Astrocyte (in vitro differentiated cells and primary cell): ENCODE measurements at regions not wholly inside any gene's neighbourhood (a gene's known extent, or its start where the extent isn't known, plus 50 kb on each side); places are given as distances from the start of the nearest gene placed in this dataset.
"Not testable (repeated sequence)": the region's sequence is repeated elsewhere in the genome, so short reads cannot be mapped to it uniquely, and the experiment has no call there.

Experiments
- CTCF ChIP-seq: IDR thresholded peaks from 2 replicates; pipeline ENCODE4 v1.5.1; 2011; ENCODE audit warnings: low read depth, mild to moderate bottlenecking, inconsistent platforms, low read length, moderate library complexity; ENCODE audit not compliant: insufficient read depth
- EZH2 ChIP-seq: IDR thresholded peaks from 2 replicates; pipeline ENCODE4 v1.6.1; 2012; ENCODE audit warnings: mild to moderate bottlenecking, low read length, inconsistent platforms; ENCODE audit not compliant: insufficient read depth

GRCh38 chr16:34099028-34099427, 639.6 kb downstream of the TP53TG3F start:
- TF ChIP-seq CTCF, EZH2: not testable (repeated sequence)
